ENCODE measurements at regions not wholly inside any gene's neighbourhood (a gene's known extent, or its start where the extent isn't known, plus 50 kb on each side); places are given as distances from the start of the nearest gene placed in this dataset.
A peak's percentile ranks its signal among the peaks of the same experiment; 100 is the strongest.

DNA sequence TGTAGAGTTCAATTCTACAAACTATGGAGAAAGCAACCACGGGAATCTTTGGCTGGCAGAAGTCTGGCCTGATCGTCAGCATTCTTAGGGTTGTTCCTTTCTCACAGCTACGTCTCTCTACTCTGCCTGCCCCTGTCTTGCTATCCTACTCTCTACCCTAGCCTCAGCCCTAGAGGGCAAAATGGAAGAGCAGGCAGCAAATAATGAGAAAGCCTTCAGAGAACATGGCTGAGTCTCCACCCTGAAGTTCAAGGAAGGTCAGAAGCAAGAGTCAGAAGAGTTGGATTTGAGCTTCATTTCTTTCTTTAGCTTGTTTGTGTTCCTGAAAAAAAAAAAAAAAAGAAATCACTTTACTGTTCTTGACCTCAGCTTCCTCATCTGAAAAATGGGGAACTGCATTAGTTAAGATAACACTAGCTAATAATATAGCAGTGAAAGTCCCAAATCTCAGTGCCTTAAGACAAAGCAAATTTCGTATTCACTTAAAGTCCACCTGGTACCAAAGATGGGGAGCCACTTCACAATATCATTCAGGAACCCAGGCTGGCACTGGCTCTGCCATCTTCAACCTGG lies 50.2 kb upstream of the CCND2 start:
- Histone ChIP-seq H3K36me3 (no peaks in the 10 kb centered on the region), H3K27ac (no peak overlapping the region), H3K9me3 (peaks cover 0 to 7% of the 10 kb centered on the region in 2 donors), H3K27me3 (no peaks in the 10 kb centered on the region), H3K4me1 (no peaks in the 10 kb centered on the region), H3K4me3 (no peak overlapping the region)
- TF ChIP-seq, protein P1, sequence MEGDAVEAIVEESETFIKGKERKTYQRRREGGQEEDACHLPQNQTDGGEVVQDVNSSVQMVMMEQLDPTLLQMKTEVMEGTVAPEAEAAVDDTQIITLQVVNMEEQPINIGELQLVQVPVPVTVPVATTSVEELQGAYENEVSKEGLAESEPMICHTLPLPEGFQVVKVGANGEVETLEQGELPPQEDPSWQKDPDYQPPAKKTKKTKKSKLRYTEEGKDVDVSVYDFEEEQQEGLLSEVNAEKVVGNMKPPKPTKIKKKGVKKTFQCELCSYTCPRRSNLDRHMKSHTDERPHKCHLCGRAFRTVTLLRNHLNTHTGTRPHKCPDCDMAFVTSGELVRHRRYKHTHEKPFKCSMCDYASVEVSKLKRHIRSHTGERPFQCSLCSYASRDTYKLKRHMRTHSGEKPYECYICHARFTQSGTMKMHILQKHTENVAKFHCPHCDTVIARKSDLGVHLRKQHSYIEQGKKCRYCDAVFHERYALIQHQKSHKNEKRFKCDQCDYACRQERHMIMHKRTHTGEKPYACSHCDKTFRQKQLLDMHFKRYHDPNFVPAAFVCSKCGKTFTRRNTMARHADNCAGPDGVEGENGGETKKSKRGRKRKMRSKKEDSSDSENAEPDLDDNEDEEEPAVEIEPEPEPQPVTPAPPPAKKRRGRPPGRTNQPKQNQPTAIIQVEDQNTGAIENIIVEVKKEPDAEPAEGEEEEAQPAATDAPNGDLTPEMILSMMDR (IDR thresholded peaks at IDR 0.05), result no peak
- DNase-seq (ENCODE audit: low spot score), result peak; percentile 28

DNA sequence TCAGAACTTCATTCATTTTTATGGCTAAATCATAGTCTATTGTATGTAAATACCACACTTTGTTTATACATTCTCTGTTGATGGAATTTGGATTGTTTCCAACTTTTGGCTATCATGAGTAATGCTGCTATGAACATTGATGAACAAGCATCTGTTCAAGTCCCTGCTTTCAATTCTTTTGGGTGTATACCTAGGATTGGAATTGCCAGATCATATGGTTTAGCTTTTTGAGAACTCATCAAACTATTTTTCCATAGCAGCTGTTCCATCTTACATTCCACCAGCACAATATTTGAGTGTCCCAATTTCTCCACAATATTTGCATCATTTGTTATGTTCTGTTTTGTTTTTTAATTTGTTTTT lies 52.3 kb upstream of the CCND2 start:
- Histone ChIP-seq H3K27me3 (no peaks in the 10 kb centered on the region), H3K9me3 (peaks cover 0 to 7% of the 10 kb centered on the region in 2 donors), H3K4me1 (no peaks in the 10 kb centered on the region), H3K4me3 (no peak overlapping the region), H3K36me3 (no peaks in the 10 kb centered on the region), H3K27ac (no peak overlapping the region)
- TF ChIP-seq, protein P1 (IDR thresholded peaks at IDR 0.05), result no peak
- no peak for DNase-seq (ENCODE audit: low spot score)

DNA sequence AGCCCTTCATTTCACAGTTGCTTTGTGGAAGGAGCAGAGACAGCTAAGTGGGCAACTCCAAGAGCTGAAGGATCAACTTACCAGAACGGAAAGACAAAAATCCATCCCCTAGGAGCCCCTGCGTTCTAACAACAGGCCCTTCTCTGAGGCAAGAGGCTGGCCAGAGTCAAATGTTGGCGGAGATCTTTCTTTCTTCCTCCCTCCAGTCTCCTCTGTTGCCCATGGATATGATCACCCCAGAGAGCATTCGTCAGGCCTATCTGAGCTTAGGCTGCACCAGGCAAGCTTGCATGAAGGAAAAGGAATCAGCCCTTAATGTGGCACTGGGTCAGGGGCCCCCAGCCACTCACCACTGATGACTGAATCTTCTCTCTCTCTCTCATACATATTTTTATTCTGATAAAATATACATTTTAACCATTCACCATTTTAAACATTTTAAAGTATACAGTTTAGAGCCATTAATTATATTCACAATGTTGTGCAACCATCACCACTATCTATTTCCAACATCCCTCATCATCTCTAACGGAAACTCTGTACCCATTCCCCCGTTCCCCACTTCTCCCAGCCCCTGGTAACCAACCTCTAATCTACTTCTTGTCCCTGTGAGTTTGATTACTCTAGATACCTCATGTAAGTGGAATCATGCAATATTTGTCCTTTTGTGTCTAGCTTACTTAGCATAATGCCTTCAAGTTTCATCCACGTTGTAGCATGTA lies 52.9 kb upstream of the CCND2 start:
- H3K36me3 ChIP-seq, result no peaks in the 10 kb centered on the region
- H3K9me3 ChIP-seq, result peaks cover 0 to 7% of the 10 kb centered on the region in 2 donors
- H3K4me1 ChIP-seq, result no peaks in the 10 kb centered on the region
- no peaks in the 10 kb centered on the region for H3K27me3 ChIP-seq
- TF ChIP-seq, protein P1 (IDR thresholded peaks at IDR 0.05), result no peak
- H3K27ac ChIP-seq, result no peak overlapping the region
- no peak overlapping the region for H3K4me3 ChIP-seq
- peak; percentile 30 for DNase-seq (ENCODE audit: low spot score)

DNA sequence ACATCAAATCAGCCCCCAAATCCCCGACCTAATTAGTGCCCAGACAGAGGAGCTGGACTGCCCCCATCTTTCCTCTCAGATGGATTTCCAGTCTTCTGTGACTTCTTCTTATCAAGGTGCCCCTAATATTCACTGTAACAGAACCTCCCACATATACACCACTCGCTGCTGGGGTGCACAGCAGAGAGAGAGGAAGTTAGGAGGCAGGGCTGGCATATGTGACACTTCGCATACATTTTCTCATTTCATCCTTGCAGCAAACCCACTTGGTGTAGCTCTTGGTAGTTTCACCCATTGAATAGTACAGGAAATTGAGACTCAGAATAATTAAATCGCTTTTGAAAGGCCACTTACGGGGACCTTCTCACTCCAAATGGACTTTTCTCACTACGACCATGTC lies 56.5 kb upstream of the CCND2 start:
- DNase-seq (ENCODE audit: low spot score), result peak; percentile 38
- H3K27me3 ChIP-seq, result no peaks in the 10 kb centered on the region
- H3K9me3 ChIP-seq, result no peaks in the 10 kb centered on the region
- H3K27ac ChIP-seq, result no peak overlapping the region
- TF ChIP-seq, protein P1 (IDR thresholded peaks at IDR 0.05), result no peak
- H3K36me3 ChIP-seq, result no peaks in the 10 kb centered on the region
- no peaks in the 10 kb centered on the region for H3K4me1 ChIP-seq
- H3K4me3 ChIP-seq, result no peak overlapping the region

DNA sequence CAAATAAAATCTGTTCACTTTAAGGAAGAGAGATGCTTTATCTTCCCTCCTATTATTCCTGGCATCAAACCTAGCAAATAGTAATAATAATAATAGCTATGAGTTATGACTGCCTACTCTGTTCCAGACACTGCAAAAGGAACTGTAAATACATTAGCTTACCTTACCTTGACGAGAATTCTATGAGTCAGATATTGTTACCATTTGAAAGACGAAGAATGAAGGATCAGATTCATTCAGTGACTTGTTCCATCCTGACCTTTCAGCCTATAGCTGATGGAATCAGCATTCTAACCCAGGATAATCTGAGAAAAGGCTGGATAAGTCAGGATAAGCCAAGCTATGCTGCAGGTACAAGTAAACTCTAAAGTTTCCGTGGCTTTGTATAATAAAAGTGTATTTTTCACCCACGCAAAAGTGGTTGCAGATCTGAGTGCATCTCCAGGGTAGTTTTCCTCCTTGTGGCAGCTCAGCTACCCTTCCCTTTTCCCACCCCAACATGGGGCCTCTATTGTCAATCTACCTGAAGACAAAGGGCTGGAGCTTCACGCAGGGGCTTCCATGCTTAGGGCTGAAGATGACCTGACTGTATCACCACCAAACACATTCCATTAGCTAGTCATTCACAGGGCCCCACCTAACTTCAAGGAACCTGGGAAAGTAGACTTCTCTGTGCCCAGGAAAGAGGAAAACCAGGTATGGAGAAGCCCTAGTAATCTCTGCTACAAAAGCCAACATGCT lies 57.2 kb upstream of the CCND2 start:
- Histone ChIP-seq H3K36me3 (no peaks in the 10 kb centered on the region), H3K4me1 (no peaks in the 10 kb centered on the region), H3K27ac (no peak overlapping the region), H3K9me3 (no peaks in the 10 kb centered on the region), H3K27me3 (no peaks in the 10 kb centered on the region), H3K4me3 (no peak overlapping the region)
- TF ChIP-seq, protein P1 (IDR thresholded peaks at IDR 0.05), result no peak
- peak; percentile 11 for DNase-seq (ENCODE audit: low spot score)
